SK-N-SH (cell line): ENCODE measurements at regions not wholly inside any gene's neighbourhood (a gene's known extent, or its start where the extent isn't known, plus 50 kb on each side); places are given as distances from the start of the nearest gene placed in this dataset.

Experiments
- CTCF ChIA-PET: fragments of 300-600, 350-600 bp; formaldehyde crosslinking; extraction: SDS; loops from one replicate; lab custom pipeline; 2021; lab: Yijun Ruan, JAX
- POLR2A ChIA-PET: fragments of 350-600 bp; sonication (Branson Sonifier 250); formaldehyde crosslinking; extraction: SDS; loops from one replicate; lab custom pipeline; 2020; ENCODE audit warnings: antibody characterized with exemption, inconsistent platforms; lab: Yijun Ruan, JAX
- DNase-seq: peaks from one replicate; pipeline ENCODE4 v3.0.0; 2012
- H2AFZ ChIP-seq: fragments of 200-600 bp; sonication (generic); 2 replicates; pipeline ENCODE4 v1.8.1; 2016; ENCODE audit warnings: antibody characterized with exemption, mild to moderate bottlenecking, low read depth
- H3F3A ChIP-seq: fragments of 200-600 bp; sonication (generic); replicated peaks from 2 replicates; pipeline ENCODE3; 2016; ENCODE audit warnings: antibody characterized with exemption, mild to moderate bottlenecking; ENCODE audit not compliant: insufficient read depth
- H3K27ac ChIP-seq, 2 experiments: fragments of 200-500 bp in 1 of 2; fragments of 200-600 bp in 1 of 2; sonication (Bioruptor generic) in 1 of 2; sonication (generic), shearing (Covaris generic) in 1 of 2; 2 replicates each; pipeline versions ENCODE4 v1.5.1 to v1.6.1; 2014 to 2016; ENCODE audit warnings: low read depth in 2 of 2, inconsistent platforms in 1 of 2, low read length in 1 of 2, mild to moderate bottlenecking in 1 of 2, mixed read lengths in 1 of 2
- H3K27me3 ChIP-seq: fragments of 200-600 bp; sonication (generic), shearing (Covaris generic); 2 replicates; pipeline ENCODE4 v1.6.1; 2016; ENCODE audit warnings: mixed run types; ENCODE audit not compliant: insufficient read depth
- H3K36me3 ChIP-seq, 2 experiments: fragments of 200-500 bp in 1 of 2; fragments of 200-600 bp in 1 of 2; sonication (Bioruptor generic) in 1 of 2; sonication (generic) in 1 of 2; replicated peaks in 1 of 2; 2 replicates each; pipeline versions ENCODE3 to v1.5.1; 2014 to 2016; ENCODE audit warnings: low read length in 1 of 2, mild to moderate bottlenecking in 1 of 2; ENCODE audit not compliant: insufficient read depth in 2 of 2, control insufficient read depth in 1 of 2
- H3K4me1 ChIP-seq, 2 experiments: fragments of 200-500 bp in 1 of 2; fragments of 200-600 bp in 1 of 2; sonication (Bioruptor generic) in 1 of 2; sonication (generic), shearing (Covaris generic) in 1 of 2; 2 replicates each; pipeline versions ENCODE4 v1.5.1 to v1.6.1; 2014 to 2016; ENCODE audit warnings: low read depth in 1 of 2, low read length in 1 of 2, mixed run types in 1 of 2; ENCODE audit not compliant: insufficient read depth in 2 of 2, control insufficient read depth in 1 of 2
- H3K4me2 ChIP-seq: fragments of 200-600 bp; sonication (generic), shearing (Covaris generic); 2 replicates; pipeline ENCODE4 v1.6.1; 2017; ENCODE audit warnings: mixed run types
- H3K4me3 ChIP-seq, 2 experiments: fragments of 200-500 bp in 1 of 2; fragments of 200-600 bp in 1 of 2; sonication (Bioruptor generic) in 1 of 2; sonication (generic), shearing (Covaris generic) in 1 of 2; 2 replicates each; pipeline versions ENCODE4 v1.5.1 to v1.8.1; 2014 to 2016; ENCODE audit warnings: low read depth in 2 of 2, inconsistent platforms in 1 of 2, low read length in 1 of 2, mild to moderate bottlenecking in 1 of 2, mixed read lengths in 1 of 2, moderate library complexity in 1 of 2
- H3K79me2 ChIP-seq: fragments of 200-600 bp; sonication (generic); 2 replicates; pipeline ENCODE4 v1.8.1; 2017; ENCODE audit warnings: mild to moderate bottlenecking; ENCODE audit not compliant: insufficient read depth
- H3K9ac ChIP-seq: fragments of 200-600 bp; sonication (generic); 2 replicates; pipeline ENCODE4 v1.6.1; 2017; ENCODE audit warnings: mixed run types
- H3K9me2 ChIP-seq: fragments of 200-600 bp; sonication (generic); 2 replicates; pipeline ENCODE4 v1.6.1; 2017; ENCODE audit warnings: mixed run types
- H3K9me3 ChIP-seq: fragments of 200-600 bp; sonication (generic); 2 replicates; pipeline ENCODE4 v1.6.1; 2017; ENCODE audit warnings: mixed run types, mild to moderate bottlenecking, moderate library complexity
- H4K20me1 ChIP-seq: fragments of 200-600 bp; sonication (generic); 2 replicates; pipeline ENCODE4 v1.6.1; 2017; ENCODE audit warnings: mild to moderate bottlenecking, mixed run types; ENCODE audit not compliant: insufficient read depth
- CHD2 ChIP-seq: fragments of 150-350 bp; IDR thresholded peaks from 2 replicates; pipeline ENCODE4 v1.6.1; 2018; ENCODE audit warnings: low read length; ENCODE audit not compliant: partially characterized antibody
- EZH2phosphoT487 ChIP-seq: fragments of 200-600 bp; sonication (generic); IDR thresholded peaks from 2 replicates; pipeline ENCODE4 v1.6.1; 2017; ENCODE audit warnings: low read depth, mixed run types, mild to moderate bottlenecking, antibody characterized with exemption, moderate library complexity, borderline replicate concordance
- FOXJ3 ChIP-seq: sonication (generic); formaldehyde crosslinking; IDR thresholded peaks from 2 replicates; pipeline ENCODE4 v1.5.1; 2020; ENCODE audit warnings: mild to moderate bottlenecking, missing genetic modification reagents
- FOXM1 ChIP-seq: IDR thresholded peaks from 2 replicates; pipeline ENCODE4 v1.4.0; 2012; ENCODE audit warnings: low read depth, mild to moderate bottlenecking
- GATA2 ChIP-seq: sonication (generic); formaldehyde crosslinking; IDR thresholded peaks from 2 replicates; pipeline ENCODE4 v1.5.0; 2020; ENCODE audit warnings: mild to moderate bottlenecking, missing genetic modification reagents
- MXI1 ChIP-seq: IDR thresholded peaks from 2 replicates; pipeline ENCODE4 v1.6.1; 2012; ENCODE audit warnings: mild to moderate bottlenecking, low read depth, low read length, improper control_type of control experiment
- RCOR1 ChIP-seq: fragments of 150-350 bp; IDR thresholded peaks from 2 replicates; pipeline ENCODE4 v1.6.1; 2017; ENCODE audit warnings: antibody characterized with exemption, low read length
- SIN3A ChIP-seq: IDR thresholded peaks from 2 replicates; pipeline ENCODE4 v1.6.1; 2012; ENCODE audit warnings: low read depth, mild to moderate bottlenecking, low read length, moderate library complexity, borderline replicate concordance
- SMC3 ChIP-seq: IDR thresholded peaks from 2 replicates; pipeline ENCODE4 v1.6.1; 2012; ENCODE audit warnings: low read depth, low read length, improper control_type of control experiment
- TEAD4 ChIP-seq: IDR thresholded peaks from 2 replicates; pipeline ENCODE4 v1.4.0; 2012; ENCODE audit warnings: mild to moderate bottlenecking, borderline replicate concordance; ENCODE audit not compliant: insufficient read depth
- YY1 ChIP-seq: IDR thresholded peaks from 2 replicates; pipeline ENCODE4 v1.4.0; 2012; ENCODE audit warnings: low read depth, mild to moderate bottlenecking
- WGBS: methylation state at CpG from one replicate; pipeline ENCODE4 v1.1.6; 2017; ENCODE audit warnings: low lambda C conversion rate; 5-methylcytosine and 5-hydroxymethylcytosine counted together
- TF ChIP-seq, protein P1 (sequence below): IDR thresholded peaks from 2 replicates; pipeline ENCODE4; 2012
- TF ChIP-seq, protein P2 (sequence below): IDR thresholded peaks from 2 replicates; pipeline ENCODE4 v1.4.0; 2012; ENCODE audit warnings: low read depth
- TF ChIP-seq, protein P3 (sequence below): IDR thresholded peaks from 2 replicates; pipeline ENCODE4 v1.4.0; 2012; ENCODE audit warnings: low read depth, borderline replicate concordance
- TF ChIP-seq, protein P4 (sequence below): fragments of 150-350 bp; IDR thresholded peaks from 2 replicates; pipeline ENCODE4 v1.6.1; 2017; ENCODE audit warnings: antibody characterized with exemption, low read length, low read depth, borderline replicate concordance
- TF ChIP-seq, protein P5 (sequence below): IDR thresholded peaks from 2 replicates; pipeline ENCODE4 v1.6.1; 2012; ENCODE audit warnings: mild to moderate bottlenecking, low read depth, low read length, moderate library complexity

DNA sequence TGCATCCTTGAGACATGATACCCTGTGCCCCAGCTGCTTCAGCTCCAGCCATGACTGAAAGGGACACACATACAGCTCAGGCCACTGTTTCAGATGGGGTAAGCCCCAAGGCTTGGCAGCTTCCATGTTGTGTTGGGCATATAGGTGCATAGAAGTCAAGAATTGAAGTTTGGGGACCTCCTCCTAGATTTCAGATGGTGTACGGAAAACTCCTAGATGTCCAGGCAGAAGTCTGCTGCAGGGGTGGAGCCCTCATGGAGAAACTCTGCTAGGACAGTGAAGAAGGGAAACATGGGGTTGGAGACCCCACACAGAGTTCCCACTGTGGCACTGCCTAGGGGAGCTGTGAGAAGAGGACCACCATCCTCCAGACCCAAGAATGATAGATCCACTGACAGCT is 1379.0 kb upstream of the MAP3K7 start:
- H4K20me1 ChIP-seq: no peaks in the 10 kb centered on the region
- H3K27ac ChIP-seq: no peak overlapping the region
- no peak for DNase-seq
- no peaks in the 10 kb centered on the region for H3K36me3 ChIP-seq
- no peaks in the 10 kb centered on the region for H3K9me3 ChIP-seq
- no peaks in the 10 kb centered on the region for H3K4me1 ChIP-seq
- TF ChIP-seq TEAD4 (no peak), GATA2 (CRISPR knock-in tag) (no peak), SIN3A (no peak), MXI1 (no peak), SMC3 (no peak), YY1 (no peak), FOXJ3 (CRISPR knock-in tag) (no peak), EZH2phosphoT487 (no peak), FOXM1 (no peak), CHD2 (no peak)
- TF ChIP-seq, protein P1, sequence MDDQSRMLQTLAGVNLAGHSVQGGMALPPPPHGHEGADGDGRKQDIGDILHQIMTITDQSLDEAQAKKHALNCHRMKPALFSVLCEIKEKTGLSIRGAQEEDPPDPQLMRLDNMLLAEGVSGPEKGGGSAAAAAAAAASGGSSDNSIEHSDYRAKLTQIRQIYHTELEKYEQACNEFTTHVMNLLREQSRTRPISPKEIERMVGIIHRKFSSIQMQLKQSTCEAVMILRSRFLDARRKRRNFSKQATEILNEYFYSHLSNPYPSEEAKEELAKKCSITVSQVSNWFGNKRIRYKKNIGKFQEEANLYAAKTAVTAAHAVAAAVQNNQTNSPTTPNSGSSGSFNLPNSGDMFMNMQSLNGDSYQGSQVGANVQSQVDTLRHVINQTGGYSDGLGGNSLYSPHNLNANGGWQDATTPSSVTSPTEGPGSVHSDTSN: no peak
- TF ChIP-seq, protein P2, sequence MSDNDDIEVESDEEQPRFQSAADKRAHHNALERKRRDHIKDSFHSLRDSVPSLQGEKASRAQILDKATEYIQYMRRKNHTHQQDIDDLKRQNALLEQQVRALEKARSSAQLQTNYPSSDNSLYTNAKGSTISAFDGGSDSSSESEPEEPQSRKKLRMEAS: no peak
- TF ChIP-seq, protein P3, sequence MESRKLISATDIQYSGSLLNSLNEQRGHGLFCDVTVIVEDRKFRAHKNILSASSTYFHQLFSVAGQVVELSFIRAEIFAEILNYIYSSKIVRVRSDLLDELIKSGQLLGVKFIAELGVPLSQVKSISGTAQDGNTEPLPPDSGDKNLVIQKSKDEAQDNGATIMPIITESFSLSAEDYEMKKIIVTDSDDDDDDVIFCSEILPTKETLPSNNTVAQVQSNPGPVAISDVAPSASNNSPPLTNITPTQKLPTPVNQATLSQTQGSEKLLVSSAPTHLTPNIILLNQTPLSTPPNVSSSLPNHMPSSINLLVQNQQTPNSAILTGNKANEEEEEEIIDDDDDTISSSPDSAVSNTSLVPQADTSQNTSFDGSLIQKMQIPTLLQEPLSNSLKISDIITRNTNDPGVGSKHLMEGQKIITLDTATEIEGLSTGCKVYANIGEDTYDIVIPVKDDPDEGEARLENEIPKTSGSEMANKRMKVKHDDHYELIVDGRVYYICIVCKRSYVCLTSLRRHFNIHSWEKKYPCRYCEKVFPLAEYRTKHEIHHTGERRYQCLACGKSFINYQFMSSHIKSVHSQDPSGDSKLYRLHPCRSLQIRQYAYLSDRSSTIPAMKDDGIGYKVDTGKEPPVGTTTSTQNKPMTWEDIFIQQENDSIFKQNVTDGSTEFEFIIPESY: no peak
- TF ChIP-seq, protein P4, sequence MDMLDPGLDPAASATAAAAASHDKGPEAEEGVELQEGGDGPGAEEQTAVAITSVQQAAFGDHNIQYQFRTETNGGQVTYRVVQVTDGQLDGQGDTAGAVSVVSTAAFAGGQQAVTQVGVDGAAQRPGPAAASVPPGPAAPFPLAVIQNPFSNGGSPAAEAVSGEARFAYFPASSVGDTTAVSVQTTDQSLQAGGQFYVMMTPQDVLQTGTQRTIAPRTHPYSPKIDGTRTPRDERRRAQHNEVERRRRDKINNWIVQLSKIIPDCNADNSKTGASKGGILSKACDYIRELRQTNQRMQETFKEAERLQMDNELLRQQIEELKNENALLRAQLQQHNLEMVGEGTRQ: no peak
- H3K9me2 ChIP-seq: peaks cover 4% of the 10 kb centered on the region; the same call in 1 of the 2 replicates
- ChIA-PET POLR2A (no interaction called here), CTCF (no interaction called here)
- H3K79me2 ChIP-seq: no peaks in the 10 kb centered on the region
- H2AFZ ChIP-seq: no peak overlapping the region
- H3K4me3 ChIP-seq: no peak overlapping the region
- 11% methylated on average over 1 of the region's 1 CpG for WGBS
- no peaks in the 10 kb centered on the region for H3K27me3 ChIP-seq
- no peaks in the 10 kb centered on the region for H3F3A ChIP-seq
- H3K9ac ChIP-seq: no peak overlapping the region
- H3K4me2 ChIP-seq: no peak overlapping the region

DNA sequence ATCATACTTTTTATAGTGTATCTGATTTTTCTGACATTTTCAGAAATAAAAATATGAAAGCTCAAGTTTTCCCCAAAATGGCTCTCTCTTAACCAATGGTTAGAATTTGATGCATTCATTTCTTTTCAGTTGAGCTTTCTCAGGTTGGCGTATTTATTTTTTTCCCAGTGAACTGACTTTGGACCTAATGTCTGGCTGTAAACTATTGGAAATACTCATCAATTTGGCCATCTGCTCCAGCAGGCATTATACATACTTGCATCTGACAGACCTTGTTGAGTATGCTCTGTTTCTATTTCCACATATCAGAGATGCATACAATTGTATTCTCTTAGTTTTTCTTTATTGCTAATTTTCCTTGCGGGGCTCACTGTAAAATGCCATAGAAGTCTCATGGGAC is 1374.8 kb upstream of the MAP3K7 start:
- POLR2A ChIA-PET: no interaction called here
- H3K27me3 ChIP-seq: no peaks in the 10 kb centered on the region
- no peaks in the 10 kb centered on the region for H3K9me2 ChIP-seq
- WGBS: 52% methylated on average over 2 of the region's 2 CpGs
- no peak for DNase-seq
- H3K79me2 ChIP-seq: no peaks in the 10 kb centered on the region
- H3K4me2 ChIP-seq: no peak overlapping the region
- H3K4me1 ChIP-seq: no peaks in the 10 kb centered on the region
- no peaks in the 10 kb centered on the region for H3F3A ChIP-seq
- H3K9me3 ChIP-seq: no peaks in the 10 kb centered on the region
- no peak overlapping the region for H3K4me3 ChIP-seq
- H4K20me1 ChIP-seq: no peaks in the 10 kb centered on the region
- H3K36me3 ChIP-seq: no peaks in the 10 kb centered on the region
- TF ChIP-seq RCOR1 (no peak), TEAD4 (no peak)
- TF ChIP-seq, protein P5, sequence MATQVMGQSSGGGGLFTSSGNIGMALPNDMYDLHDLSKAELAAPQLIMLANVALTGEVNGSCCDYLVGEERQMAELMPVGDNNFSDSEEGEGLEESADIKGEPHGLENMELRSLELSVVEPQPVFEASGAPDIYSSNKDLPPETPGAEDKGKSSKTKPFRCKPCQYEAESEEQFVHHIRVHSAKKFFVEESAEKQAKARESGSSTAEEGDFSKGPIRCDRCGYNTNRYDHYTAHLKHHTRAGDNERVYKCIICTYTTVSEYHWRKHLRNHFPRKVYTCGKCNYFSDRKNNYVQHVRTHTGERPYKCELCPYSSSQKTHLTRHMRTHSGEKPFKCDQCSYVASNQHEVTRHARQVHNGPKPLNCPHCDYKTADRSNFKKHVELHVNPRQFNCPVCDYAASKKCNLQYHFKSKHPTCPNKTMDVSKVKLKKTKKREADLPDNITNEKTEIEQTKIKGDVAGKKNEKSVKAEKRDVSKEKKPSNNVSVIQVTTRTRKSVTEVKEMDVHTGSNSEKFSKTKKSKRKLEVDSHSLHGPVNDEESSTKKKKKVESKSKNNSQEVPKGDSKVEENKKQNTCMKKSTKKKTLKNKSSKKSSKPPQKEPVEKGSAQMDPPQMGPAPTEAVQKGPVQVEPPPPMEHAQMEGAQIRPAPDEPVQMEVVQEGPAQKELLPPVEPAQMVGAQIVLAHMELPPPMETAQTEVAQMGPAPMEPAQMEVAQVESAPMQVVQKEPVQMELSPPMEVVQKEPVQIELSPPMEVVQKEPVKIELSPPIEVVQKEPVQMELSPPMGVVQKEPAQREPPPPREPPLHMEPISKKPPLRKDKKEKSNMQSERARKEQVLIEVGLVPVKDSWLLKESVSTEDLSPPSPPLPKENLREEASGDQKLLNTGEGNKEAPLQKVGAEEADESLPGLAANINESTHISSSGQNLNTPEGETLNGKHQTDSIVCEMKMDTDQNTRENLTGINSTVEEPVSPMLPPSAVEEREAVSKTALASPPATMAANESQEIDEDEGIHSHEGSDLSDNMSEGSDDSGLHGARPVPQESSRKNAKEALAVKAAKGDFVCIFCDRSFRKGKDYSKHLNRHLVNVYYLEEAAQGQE: no peak
- TF ChIP-seq, all 33 proteins: peak for 0
- Histone ChIP-seq H3K27ac (no peak overlapping the region), H3K9ac (no peak overlapping the region), H2AFZ (no peak overlapping the region)
- CTCF ChIA-PET: interaction anchor here (1.5 kb wide), 1 partner anchor 60 kb away, joined by 3 read pairs; no protein-coding TSS in a partner anchor
